ENCODE measurements at regions not wholly inside any gene's neighbourhood (a gene's known extent, or its start where the extent isn't known, plus 50 kb on each side); places are given as distances from the start of the nearest gene placed in this dataset.
"Not testable (repeated sequence)": the region's sequence is repeated elsewhere in the genome, so short reads cannot be mapped to it uniquely, and the experiment has no call there.

DNA sequence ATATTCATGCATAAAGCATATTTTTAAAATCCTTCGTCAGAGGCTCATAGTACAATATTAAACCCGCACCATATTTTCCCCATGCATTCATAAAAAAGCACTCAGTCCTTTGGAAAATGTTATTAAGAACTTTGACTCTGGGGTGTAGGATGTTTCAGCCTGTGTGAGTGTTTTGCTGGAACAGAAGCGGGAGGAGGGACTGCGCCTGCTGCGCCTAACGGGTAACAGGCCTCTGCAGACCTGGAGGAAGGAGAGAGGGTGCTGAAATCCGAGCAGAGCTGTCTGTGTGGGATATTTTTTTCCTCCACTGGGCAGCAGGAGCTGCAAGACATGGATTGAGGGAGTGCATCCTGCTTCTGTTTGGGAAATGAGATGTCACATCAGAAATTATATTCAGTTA is 483.0 kb downstream of the BRD1 start:
- DNase-seq (ENCODE audit: low read depth): no peak
- TF ChIP-seq, protein P1, sequence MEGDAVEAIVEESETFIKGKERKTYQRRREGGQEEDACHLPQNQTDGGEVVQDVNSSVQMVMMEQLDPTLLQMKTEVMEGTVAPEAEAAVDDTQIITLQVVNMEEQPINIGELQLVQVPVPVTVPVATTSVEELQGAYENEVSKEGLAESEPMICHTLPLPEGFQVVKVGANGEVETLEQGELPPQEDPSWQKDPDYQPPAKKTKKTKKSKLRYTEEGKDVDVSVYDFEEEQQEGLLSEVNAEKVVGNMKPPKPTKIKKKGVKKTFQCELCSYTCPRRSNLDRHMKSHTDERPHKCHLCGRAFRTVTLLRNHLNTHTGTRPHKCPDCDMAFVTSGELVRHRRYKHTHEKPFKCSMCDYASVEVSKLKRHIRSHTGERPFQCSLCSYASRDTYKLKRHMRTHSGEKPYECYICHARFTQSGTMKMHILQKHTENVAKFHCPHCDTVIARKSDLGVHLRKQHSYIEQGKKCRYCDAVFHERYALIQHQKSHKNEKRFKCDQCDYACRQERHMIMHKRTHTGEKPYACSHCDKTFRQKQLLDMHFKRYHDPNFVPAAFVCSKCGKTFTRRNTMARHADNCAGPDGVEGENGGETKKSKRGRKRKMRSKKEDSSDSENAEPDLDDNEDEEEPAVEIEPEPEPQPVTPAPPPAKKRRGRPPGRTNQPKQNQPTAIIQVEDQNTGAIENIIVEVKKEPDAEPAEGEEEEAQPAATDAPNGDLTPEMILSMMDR (conservative IDR thresholded peaks at IDR 0.05; ENCODE audit: low read depth, low read length): no peak
- H3K4me3 ChIP-seq (ENCODE audit: low read depth, low read length): no peak overlapping the region

DNA sequence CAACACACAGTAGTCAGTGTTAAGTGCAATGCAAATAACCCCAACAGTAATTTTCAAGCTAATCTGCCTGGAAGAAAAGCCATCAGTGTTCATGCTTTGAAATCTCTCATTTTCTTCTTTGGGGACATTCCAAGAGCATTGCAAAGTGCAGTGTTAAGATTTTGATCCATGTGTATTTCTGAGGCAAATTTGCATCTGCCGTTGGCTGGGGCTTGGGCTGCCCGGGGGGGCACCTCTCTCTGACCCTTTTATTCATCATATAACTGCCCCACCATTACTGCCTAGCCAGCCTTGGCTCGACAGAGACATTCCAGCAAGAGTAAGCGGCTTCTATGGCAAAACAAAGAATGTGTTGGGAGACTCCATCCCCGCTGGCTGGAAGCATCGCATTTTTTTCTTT is 483.5 kb downstream of the BRD1 start:
- TF ChIP-seq, protein P1 (conservative IDR thresholded peaks at IDR 0.05; ENCODE audit: low read depth, low read length): no peak
- H3K4me3 ChIP-seq (ENCODE audit: low read depth, low read length): no peak overlapping the region

GRCh38 chr22:49340406-49340805 is 487.3 kb downstream of the BRD1 start:
- H3K4me3 ChIP-seq (ENCODE audit: low read depth, low read length): no peak overlapping the region
- TF ChIP-seq, protein P1 (conservative IDR thresholded peaks at IDR 0.05; ENCODE audit: low read depth, low read length): no peak
- DNase-seq (ENCODE audit: low read depth): no peak

More for the DNA sequence above, 483.5 kb downstream of the BRD1 start:
- no peak for DNase-seq (ENCODE audit: low read depth)

DNA sequence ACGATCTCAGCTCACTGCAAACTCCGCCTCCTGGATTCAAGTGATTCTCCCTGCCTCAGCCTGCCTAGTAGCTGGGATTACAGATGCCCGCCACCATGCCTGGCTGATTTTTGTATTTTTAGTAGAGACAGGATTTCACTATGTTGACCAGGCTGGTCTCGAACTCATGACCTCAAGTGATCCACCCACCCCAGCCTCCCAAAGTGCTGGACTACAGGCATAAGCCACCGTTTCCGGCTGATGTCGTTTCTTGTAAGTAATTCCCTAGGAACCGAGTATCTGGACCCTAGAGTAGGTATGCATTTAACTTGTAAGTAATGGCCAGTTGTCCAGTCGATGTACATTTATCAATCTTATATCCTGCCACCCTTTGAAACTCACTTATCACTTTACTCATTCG is 491.2 kb downstream of the BRD1 start:
- not testable (repeated sequence) for H3K4me3 ChIP-seq (ENCODE audit: low read depth, low read length); DNase-seq (ENCODE audit: low read depth)

- DNase-seq (ENCODE audit: low read depth): no peak
- TF ChIP-seq, protein P1 (conservative IDR thresholded peaks at IDR 0.05; ENCODE audit: low read depth, low read length): no peak
These were observed 492.7 kb downstream of the BRD1 start for GRCh38 chr22:49334976-49335375.

GRCh38 chr22:49334449-49334789 is 493.3 kb downstream of the BRD1 start:
- H3K4me3 ChIP-seq (ENCODE audit: low read depth, low read length): no peak overlapping the region
- TF ChIP-seq, protein P1 (conservative IDR thresholded peaks at IDR 0.05; ENCODE audit: low read depth, low read length): no peak
- no peak for DNase-seq (ENCODE audit: low read depth)

More at GRCh38 chr22:49334976-49335375, 492.7 kb downstream of the BRD1 start:
- no peak overlapping the region for H3K4me3 ChIP-seq (ENCODE audit: low read depth, low read length)

DNA sequence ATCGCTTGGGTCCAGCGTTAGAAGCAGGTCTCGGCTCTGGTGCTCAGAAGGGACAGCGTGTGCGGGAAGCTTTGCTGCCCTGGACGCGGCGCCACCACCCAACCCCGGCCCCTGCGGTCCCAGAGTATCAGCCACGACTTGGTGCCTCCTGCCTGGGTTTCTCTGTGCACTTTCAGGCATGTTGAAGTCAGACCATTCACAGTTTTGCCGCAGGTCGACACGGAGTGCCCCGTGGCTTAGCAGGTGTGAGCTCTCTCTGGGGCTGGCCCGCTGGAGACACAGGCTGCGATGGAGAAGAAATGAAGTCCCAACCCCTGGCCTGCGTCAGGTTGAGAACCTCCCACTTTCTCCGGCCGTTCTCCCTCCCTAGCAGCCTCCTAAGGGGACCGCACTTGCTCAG is 494.5 kb downstream of the BRD1 start:
- DNase-seq (ENCODE audit: low read depth): no peak
- TF ChIP-seq, protein P1 (conservative IDR thresholded peaks at IDR 0.05; ENCODE audit: low read depth, low read length): no peak
- no peak overlapping the region for H3K4me3 ChIP-seq (ENCODE audit: low read depth, low read length)

GRCh38 chr22:49332691-49333090 is 495.0 kb downstream of the BRD1 start:
- DNase-seq (ENCODE audit: low read depth): no peak

More at GRCh38 chr22:49332691-49333090, 495.0 kb downstream of the BRD1 start:
- TF ChIP-seq, protein P1 (conservative IDR thresholded peaks at IDR 0.05; ENCODE audit: low read depth, low read length): no peak
- H3K4me3 ChIP-seq (ENCODE audit: low read depth, low read length): no peak overlapping the region
